ENCODE measurements at regions not wholly inside any gene's neighbourhood (a gene's known extent, or its start where the extent isn't known, plus 50 kb on each side); places are given as distances from the start of the nearest gene placed in this dataset.

DNA sequence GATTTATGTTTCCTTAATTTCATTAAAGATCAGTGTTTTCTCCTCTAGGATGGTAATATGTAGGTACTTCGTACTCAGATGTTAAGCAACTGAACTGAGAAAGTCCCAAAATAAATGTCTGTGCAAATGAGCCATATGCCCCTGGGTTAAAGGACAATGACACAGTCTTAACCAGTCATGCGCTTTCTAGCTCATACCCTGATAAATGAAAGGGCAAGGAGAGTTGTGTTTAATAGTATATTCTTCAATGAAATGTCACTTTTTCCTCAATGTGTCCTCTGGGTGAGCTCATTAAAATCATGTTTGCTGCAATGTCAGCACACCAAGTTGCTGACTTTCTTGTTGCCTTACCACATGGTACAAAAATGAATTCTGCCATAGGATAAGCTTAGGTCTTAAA is 856.3 kb downstream of the TMEM182 start:
- TF ChIP-seq EZH2 (IDR thresholded peaks at IDR 0.05; ENCODE audit: low read length): no peak
- Histone ChIP-seq H2AFZ (ENCODE audit: control insufficient read depth, low read length) (no peak overlapping the region), H3K9me3 (ENCODE audit: control insufficient read depth, low read depth, low read length) (peaks cover 5% of the 10 kb centered on the region), H3K79me2 (ENCODE audit: control insufficient read depth, insufficient read depth, low read length) (no peaks in the 10 kb centered on the region), H3K4me3 (ENCODE audit: control insufficient read depth in 2 of 3, extremely low read depth in 1 of 3, insufficient read depth in 2 of 3, low read depth in 1 of 3, low read length in 3 of 3) (no peak overlapping the region), H3K9ac (ENCODE audit: control insufficient read depth, extremely low read depth, insufficient read depth, low read length) (no peak overlapping the region), H3K4me2 (ENCODE audit: control insufficient read depth, extremely low read depth, insufficient read depth, low read depth, low read length) (no peak overlapping the region), H3K4me1 (ENCODE audit: control insufficient read depth, extremely low read depth, insufficient read depth, low read length) (no peaks in the 10 kb centered on the region), H3K9me1 (ENCODE audit: control insufficient read depth, extremely low read depth, insufficient read depth, low read length) (no peaks in the 10 kb centered on the region), H3K27ac (ENCODE audit: control insufficient read depth, insufficient read depth, low read length) (no peak overlapping the region), H3K27me3 (ENCODE audit: control insufficient read depth, extremely low read depth, insufficient read depth, low read length) (no peaks in the 10 kb centered on the region), H3K36me3 (ENCODE audit: control insufficient read depth in 2 of 2, extremely low read depth in 1 of 2, insufficient read depth in 2 of 2, low read length in 2 of 2) (no peaks in the 10 kb centered on the region), H4K20me1 (ENCODE audit: control insufficient read depth, extremely low read depth, insufficient read depth, low read length) (no peaks in the 10 kb centered on the region)
- dilution Hi-C loops (cut with MboI; ENCODE audit: extremely low pct_ligation_motif_present, low sequenced_read_pairs): no loop called here
- DNase-seq (ENCODE audit: low read depth, low spot score): no peak
- no peak for FAIRE-seq

DNA sequence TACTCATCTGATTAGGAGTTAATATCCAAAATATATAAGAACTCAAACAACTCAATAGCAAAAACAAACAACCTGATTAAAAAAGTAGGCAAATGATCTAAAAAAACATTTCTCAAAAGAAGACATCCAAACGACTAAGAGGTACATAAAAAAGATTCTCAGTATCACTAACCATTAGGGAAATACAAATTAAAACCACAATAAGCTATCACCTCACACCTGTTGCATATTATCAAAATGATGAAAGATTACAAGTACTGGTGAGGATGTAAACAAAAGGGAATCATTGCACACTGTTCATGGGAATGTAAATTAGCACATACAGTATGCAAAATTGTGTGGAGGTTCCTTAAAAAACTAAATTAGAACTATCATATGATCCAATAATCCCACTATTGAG is 865.5 kb downstream of the TMEM182 start:
- Histone ChIP-seq H3K36me3 (ENCODE audit: control insufficient read depth in 2 of 2, extremely low read depth in 1 of 2, insufficient read depth in 2 of 2, low read length in 2 of 2) (no peaks in the 10 kb centered on the region), H3K27me3 (ENCODE audit: control insufficient read depth, extremely low read depth, insufficient read depth, low read length) (no peaks in the 10 kb centered on the region), H4K20me1 (ENCODE audit: control insufficient read depth, extremely low read depth, insufficient read depth, low read length) (no peaks in the 10 kb centered on the region), H3K4me1 (ENCODE audit: control insufficient read depth, extremely low read depth, insufficient read depth, low read length) (no peaks in the 10 kb centered on the region), H3K9me1 (ENCODE audit: control insufficient read depth, extremely low read depth, insufficient read depth, low read length) (no peaks in the 10 kb centered on the region), H3K9me3 (ENCODE audit: control insufficient read depth, low read depth, low read length) (no peaks in the 10 kb centered on the region), H3K27ac (ENCODE audit: control insufficient read depth, insufficient read depth, low read length) (no peak overlapping the region), H3K79me2 (ENCODE audit: control insufficient read depth, insufficient read depth, low read length) (no peaks in the 10 kb centered on the region), H2AFZ (ENCODE audit: control insufficient read depth, low read length) (no peak overlapping the region), H3K4me2 (ENCODE audit: control insufficient read depth, extremely low read depth, insufficient read depth, low read depth, low read length) (no peak overlapping the region), H3K4me3 (ENCODE audit: control insufficient read depth in 2 of 3, extremely low read depth in 1 of 3, insufficient read depth in 2 of 3, low read depth in 1 of 3, low read length in 3 of 3) (no peak overlapping the region), H3K9ac (ENCODE audit: control insufficient read depth, extremely low read depth, insufficient read depth, low read length) (no peak overlapping the region)
- DNase-seq (ENCODE audit: low read depth, low spot score): no peak
- no peak for TF ChIP-seq EZH2 (IDR thresholded peaks at IDR 0.05; ENCODE audit: low read length)
- no peak for TF ChIP-seq CTCF (optimal IDR thresholded peaks at IDR 0.05 in 1 of 3, IDR thresholded peaks at IDR 0.05 in 1 of 3, conservative IDR thresholded peaks at IDR 0.05 in 1 of 3; ENCODE audit: extremely low read depth in 1 of 3, insufficient read depth in 2 of 3, low read length in 3 of 3)
- dilution Hi-C loops (cut with MboI; ENCODE audit: extremely low pct_ligation_motif_present, low sequenced_read_pairs): no loop called here
- FAIRE-seq: no peak

DNA sequence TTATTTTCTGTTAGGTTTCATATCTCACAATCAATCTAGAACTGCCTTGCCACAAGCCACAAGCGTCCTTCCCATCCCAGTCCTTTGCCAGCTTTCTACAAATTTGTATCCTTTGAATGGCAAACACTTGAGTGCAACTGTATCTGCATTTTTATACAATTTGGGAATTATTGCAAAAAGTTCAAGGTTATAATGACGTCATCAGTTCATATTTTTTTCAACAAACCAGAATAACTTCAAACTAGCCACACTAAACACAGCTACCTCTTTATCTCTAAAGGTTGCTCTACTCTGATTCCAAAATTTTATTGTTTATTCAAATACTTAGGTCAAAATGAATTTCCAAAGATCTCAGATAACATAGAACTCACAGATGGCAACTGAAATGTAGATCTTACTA is 877.1 kb downstream of the TMEM182 start:
- Histone ChIP-seq H3K9me1 (ENCODE audit: control insufficient read depth, extremely low read depth, insufficient read depth, low read length) (no peaks in the 10 kb centered on the region), H3K9me3 (ENCODE audit: control insufficient read depth, low read depth, low read length) (no peaks in the 10 kb centered on the region), H3K27ac (ENCODE audit: control insufficient read depth, insufficient read depth, low read length) (no peak overlapping the region), H3K4me3 (ENCODE audit: control insufficient read depth in 2 of 3, extremely low read depth in 1 of 3, insufficient read depth in 2 of 3, low read depth in 1 of 3, low read length in 3 of 3) (no peak overlapping the region), H3K79me2 (ENCODE audit: control insufficient read depth, insufficient read depth, low read length) (no peaks in the 10 kb centered on the region), H3K9ac (ENCODE audit: control insufficient read depth, extremely low read depth, insufficient read depth, low read length) (no peak overlapping the region), H2AFZ (ENCODE audit: control insufficient read depth, low read length) (no peak overlapping the region), H3K27me3 (ENCODE audit: control insufficient read depth, extremely low read depth, insufficient read depth, low read length) (no peaks in the 10 kb centered on the region), H3K4me1 (ENCODE audit: control insufficient read depth, extremely low read depth, insufficient read depth, low read length) (no peaks in the 10 kb centered on the region), H4K20me1 (ENCODE audit: control insufficient read depth, extremely low read depth, insufficient read depth, low read length) (no peaks in the 10 kb centered on the region), H3K36me3 (ENCODE audit: control insufficient read depth in 2 of 2, extremely low read depth in 1 of 2, insufficient read depth in 2 of 2, low read length in 2 of 2) (no peaks in the 10 kb centered on the region), H3K4me2 (ENCODE audit: control insufficient read depth, extremely low read depth, insufficient read depth, low read depth, low read length) (no peak overlapping the region)
- FAIRE-seq (no peak), DNase-seq (ENCODE audit: low read depth, low spot score) (no peak)
- TF ChIP-seq CTCF (optimal IDR thresholded peaks at IDR 0.05 in 1 of 3, IDR thresholded peaks at IDR 0.05 in 1 of 3, conservative IDR thresholded peaks at IDR 0.05 in 1 of 3; ENCODE audit: extremely low read depth in 1 of 3, insufficient read depth in 2 of 3, low read length in 3 of 3) (no peak), EZH2 (IDR thresholded peaks at IDR 0.05; ENCODE audit: low read length) (no peak)
- dilution Hi-C loops (cut with MboI; ENCODE audit: extremely low pct_ligation_motif_present, low sequenced_read_pairs): no loop called here
